GM20431 (cell line): ENCODE measurements at regions not wholly inside any gene's neighbourhood (a gene's known extent, or its start where the extent isn't known, plus 50 kb on each side); places are given as distances from the start of the nearest gene placed in this dataset.

Source experiments
- in situ Hi-C: fragments of 300-500 bp; cut with MseI, MboI; formaldehyde crosslinking; loops from one replicate; pipeline ENCODE4 v1.15.0; 2020; ENCODE audit warnings: low sequenced_read_pairs; ENCODE audit not compliant: unreplicated experiment

GRCh38 chr18:45359275-45360009, 255.8 kb upstream of the SLC14A2 start:
- in situ Hi-C loops = no loop called here

- in situ Hi-C loops = no loop called here
Observed at GRCh38 chr18:45361125-45361851, 254.0 kb upstream of the SLC14A2 start.

GRCh38 chr18:45363196-45363595, 252.1 kb upstream of the SLC14A2 start:
- in situ Hi-C loops = no loop called here

GRCh38 chr18:45365835-45366234, 249.4 kb upstream of the SLC14A2 start:
- in situ Hi-C loops = no loop called here

GRCh38 chr18:45370255-45371010, 244.8 kb upstream of the SLC14A2 start:
- in situ Hi-C loops = no loop called here

- in situ Hi-C loops = no loop called here
Observed at GRCh38 chr18:45373286-45373880, 241.9 kb upstream of the SLC14A2 start.

- in situ Hi-C loops = no loop called here
Observed at GRCh38 chr18:45374236-45374635, 241.0 kb upstream of the SLC14A2 start.

GRCh38 chr18:45374878-45375630, 240.2 kb upstream of the SLC14A2 start:
- in situ Hi-C loops = loop anchor here (25.0 kb wide), 1 partner anchor 1763 kb away; no protein-coding TSS in a partner anchor

GRCh38 chr18:45376193-45376592, 239.1 kb upstream of the SLC14A2 start:
- in situ Hi-C loops = loop anchor here (25.0 kb wide), 1 partner anchor 1764 kb away; no protein-coding TSS in a partner anchor

- in situ Hi-C loops = loop anchor here (25.0 kb wide), 1 partner anchor 1766 kb away; no protein-coding TSS in a partner anchor
Observed at GRCh38 chr18:45378308-45378707, 237.0 kb upstream of the SLC14A2 start.

GRCh38 chr18:45378933-45379332, 236.3 kb upstream of the SLC14A2 start:
- in situ Hi-C loops = loop anchor here (25.0 kb wide), 1 partner anchor 1767 kb away; no protein-coding TSS in a partner anchor

GRCh38 chr18:45379903-45380302, 235.4 kb upstream of the SLC14A2 start:
- in situ Hi-C loops = loop anchor here (25.0 kb wide), 1 partner anchor 1768 kb away; no protein-coding TSS in a partner anchor

GRCh38 chr18:45381282-45381681, 234.0 kb upstream of the SLC14A2 start:
- in situ Hi-C loops = loop anchor here (25.0 kb wide), 1 partner anchor 1769 kb away; no protein-coding TSS in a partner anchor

GRCh38 chr18:45383228-45383627, 232.0 kb upstream of the SLC14A2 start:
- in situ Hi-C loops = loop anchor here (25.0 kb wide), 1 partner anchor 1771 kb away; no protein-coding TSS in a partner anchor

- in situ Hi-C loops = loop anchor here (25.0 kb wide), 1 partner anchor 1772 kb away; no protein-coding TSS in a partner anchor
Observed at GRCh38 chr18:45384137-45384961, 230.9 kb upstream of the SLC14A2 start.

- in situ Hi-C loops = loop anchor here (25.0 kb wide), 1 partner anchor 1773 kb away; no protein-coding TSS in a partner anchor
Observed at GRCh38 chr18:45384962-45385315, 230.3 kb upstream of the SLC14A2 start.

- in situ Hi-C loops = loop anchor here (25.0 kb wide), 1 partner anchor 1774 kb away; no protein-coding TSS in a partner anchor
Observed at GRCh38 chr18:45386041-45386655, 229.1 kb upstream of the SLC14A2 start.

- in situ Hi-C loops = loop anchor here (25.0 kb wide), 1 partner anchor 1775 kb away; no protein-coding TSS in a partner anchor
Observed at GRCh38 chr18:45387229-45387628, 228.0 kb upstream of the SLC14A2 start.
